ENCODE measurements at regions not wholly inside any gene's neighbourhood (a gene's known extent, or its start where the extent isn't known, plus 50 kb on each side); places are given as distances from the start of the nearest gene placed in this dataset.
A peak's percentile ranks its signal among the peaks of the same experiment; 100 is the strongest.
"Not testable (repeated sequence)": the region's sequence is repeated elsewhere in the genome, so short reads cannot be mapped to it uniquely, and the experiment has no call there.

DNA sequence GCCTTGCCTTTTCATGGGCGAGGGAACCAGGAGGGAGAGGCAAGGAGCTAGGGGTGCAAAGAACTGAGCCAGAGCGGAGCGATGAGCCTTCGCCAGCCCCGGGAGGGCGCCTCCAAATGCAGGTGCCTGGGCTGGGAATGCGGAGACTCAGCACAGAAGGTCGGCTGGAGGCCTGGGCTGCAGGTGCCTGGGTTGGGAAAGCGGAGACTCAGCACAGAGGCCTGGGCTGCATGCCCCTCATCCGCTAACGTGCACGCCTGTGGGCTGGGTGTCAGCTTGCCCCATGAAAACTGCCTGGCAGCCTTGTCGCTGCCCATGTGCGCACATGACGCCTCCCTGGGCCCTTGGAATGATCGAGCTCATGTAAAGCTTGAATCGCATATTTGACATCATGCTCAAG lies 51.8 kb downstream of the POM121L12 start:
- no peak for ATAC-seq (replicated peaks in 6 of 8)
- WGBS, 10 experiments: 95 to 100% (median 98%) methylated on average over 4 to 10 of the region's 17 CpGs; no CpG with 5 or more reads in 6 of the 10 experiments
- H3K27ac ChIP-seq: no peak overlapping the region
- in situ Hi-C loops (cut with MboI; ENCODE audit: low pct_unique_long_range_greater_than_20kb in 2 of 9, low sequenced_read_pairs in 9 of 9, unreplicated experiment in 9 of 9): no loop called here
- peaks cover 0 to 8% of the 10 kb centered on the region in 2 donors for H3K4me1 ChIP-seq (replicated peaks in 1 of 2)
- H3K4me3 ChIP-seq: no peak overlapping the region

DNA sequence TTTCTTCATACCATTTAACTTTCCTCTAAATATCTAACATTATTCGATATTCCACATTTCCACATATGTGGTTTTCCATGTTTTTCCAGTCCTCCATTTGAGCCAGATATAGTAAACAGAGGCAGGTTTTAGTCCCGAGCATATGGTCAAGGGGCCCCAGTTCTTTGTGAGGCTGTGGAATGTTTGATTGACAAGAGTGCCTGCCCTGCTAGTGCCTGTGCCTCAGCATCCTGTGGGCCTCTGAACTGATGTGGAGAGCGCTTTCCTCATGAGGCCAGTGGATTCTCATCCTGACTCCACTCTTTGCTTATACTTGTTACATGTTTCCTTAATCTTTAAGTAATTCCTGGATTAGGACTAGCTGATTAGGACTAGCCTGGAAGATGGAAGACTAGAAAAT lies 58.8 kb downstream of the POM121L12 start:
- ATAC-seq (replicated peaks in 6 of 8): no peak
- Histone ChIP-seq H3K27ac (no peak overlapping the region), H3K4me3 (no peak overlapping the region), H3K4me1 (replicated peaks in 1 of 2) (peaks cover 0 to 8% of the 10 kb centered on the region in 2 donors)
- WGBS, 10 experiments: 0 to 100% (median 70%) methylated on average over 1 to 3 of the region's 3 CpGs
- in situ Hi-C loops (cut with MboI; ENCODE audit: low pct_unique_long_range_greater_than_20kb in 2 of 9, low sequenced_read_pairs in 9 of 9, unreplicated experiment in 9 of 9): no loop called here

DNA sequence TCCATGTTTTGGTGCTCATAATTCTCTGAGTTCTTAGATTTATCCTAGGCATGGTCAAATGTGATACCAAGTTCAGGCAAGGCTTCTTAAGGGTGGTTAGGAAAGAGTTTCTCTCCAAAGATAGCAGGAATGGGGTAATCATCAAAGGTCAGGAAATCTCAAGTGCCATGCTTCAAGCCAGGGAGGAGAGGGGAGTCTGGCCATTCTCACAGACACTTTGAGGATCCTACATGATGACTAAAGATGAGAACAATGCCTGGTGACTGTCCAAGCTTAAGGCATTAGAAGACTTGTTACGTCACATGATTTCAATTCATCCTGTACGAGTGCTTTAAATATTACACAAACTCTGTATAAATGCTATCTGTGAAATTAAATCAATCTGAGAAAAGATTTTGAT lies 59.4 kb downstream of the POM121L12 start:
- Histone ChIP-seq H3K4me1 (replicated peaks in 1 of 2) (peaks cover 0 to 4% of the 10 kb centered on the region in 2 donors), H3K27ac (no peak overlapping the region), H3K4me3 (no peak overlapping the region)
- in situ Hi-C loops (cut with MboI; ENCODE audit: low pct_unique_long_range_greater_than_20kb in 2 of 9, low sequenced_read_pairs in 9 of 9, unreplicated experiment in 9 of 9): no loop called here
- ATAC-seq (replicated peaks in 6 of 8): no peak
- 0 to 100% (median 74%) methylated on average over 1 to 2 of the region's 2 CpGs for WGBS, 10 experiments

DNA sequence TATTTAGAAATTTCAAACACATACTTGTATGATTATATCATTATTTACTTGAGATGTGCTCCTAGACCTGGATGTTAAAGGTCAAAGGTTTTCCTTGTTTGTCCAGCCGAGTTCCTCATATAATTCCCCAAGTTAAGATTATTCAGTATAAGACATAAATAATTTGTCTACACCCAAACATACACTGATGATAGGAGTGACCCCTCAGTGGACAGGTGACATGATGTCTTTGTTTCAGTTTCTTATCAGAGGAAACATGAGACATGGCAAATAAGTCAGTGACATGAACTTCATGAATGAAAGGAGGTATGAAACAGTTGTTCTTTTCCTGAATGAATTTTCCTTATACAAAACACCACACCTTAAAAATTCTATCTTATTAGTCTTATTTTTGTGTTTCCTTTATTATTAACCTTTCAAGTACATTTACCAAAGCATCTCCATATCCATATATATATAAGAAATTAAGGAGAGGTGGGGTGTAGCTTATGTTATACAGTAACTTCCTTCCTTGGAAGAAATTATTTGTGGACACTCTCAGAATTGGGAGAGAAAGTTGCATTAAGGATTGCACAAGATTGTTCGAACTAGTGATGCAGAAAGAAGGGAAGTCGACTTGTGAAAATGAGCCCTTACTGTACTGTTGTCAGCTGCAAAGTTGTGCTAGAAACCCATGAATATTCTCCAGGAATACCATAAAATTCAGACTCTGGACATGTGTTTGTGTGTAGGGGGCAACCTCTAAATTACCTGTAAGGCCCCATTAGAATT lies 60.5 kb downstream of the POM121L12 start:
- WGBS, 10 experiments: 0 to 100% (median 55%) methylated on average over 1 to 3 of the region's 3 CpGs
- no peak for ATAC-seq (replicated peaks in 6 of 8)
- Histone ChIP-seq H3K27ac (no peak overlapping the region), H3K4me1 (replicated peaks in 1 of 2) (no peaks in the 10 kb centered on the region), H3K4me3 (no peak overlapping the region)
- in situ Hi-C loops (cut with MboI; ENCODE audit: low pct_unique_long_range_greater_than_20kb in 2 of 9, low sequenced_read_pairs in 9 of 9, unreplicated experiment in 9 of 9): no loop called here

DNA sequence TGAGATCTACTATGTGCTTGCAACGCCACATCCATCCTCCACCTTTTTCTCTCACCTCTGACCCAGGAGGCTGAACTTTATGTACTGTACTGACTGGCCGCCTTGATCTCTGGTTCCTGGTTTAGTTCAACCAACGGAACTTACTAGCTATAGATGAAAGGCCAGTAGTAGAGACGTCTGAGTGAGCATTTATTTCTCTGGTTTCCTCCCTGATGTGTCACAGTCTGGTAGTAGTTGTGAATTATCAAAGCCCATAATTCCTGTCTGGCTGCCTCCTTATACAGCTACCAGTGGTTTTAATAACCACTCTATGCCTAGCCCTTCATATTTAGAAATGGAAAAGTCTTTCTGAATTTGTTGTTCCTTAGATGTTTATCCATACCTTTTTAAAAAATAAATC lies 64.7 kb downstream of the POM121L12 start:
- in situ Hi-C loops (cut with MboI; ENCODE audit: low pct_unique_long_range_greater_than_20kb in 2 of 9, low sequenced_read_pairs in 9 of 9, unreplicated experiment in 9 of 9): no loop called here
- H3K4me1 ChIP-seq (replicated peaks in 1 of 2): no peaks in the 10 kb centered on the region
- no peak overlapping the region for H3K4me3 ChIP-seq
- WGBS, 10 experiments: 0 to 100% (median 73%) methylated on average over 1 to 4 of the region's 4 CpGs; no CpG with 5 or more reads in 1 of the 10 experiments
- no peak overlapping the region for H3K27ac ChIP-seq
- ATAC-seq (replicated peaks in 6 of 8): no peak

DNA sequence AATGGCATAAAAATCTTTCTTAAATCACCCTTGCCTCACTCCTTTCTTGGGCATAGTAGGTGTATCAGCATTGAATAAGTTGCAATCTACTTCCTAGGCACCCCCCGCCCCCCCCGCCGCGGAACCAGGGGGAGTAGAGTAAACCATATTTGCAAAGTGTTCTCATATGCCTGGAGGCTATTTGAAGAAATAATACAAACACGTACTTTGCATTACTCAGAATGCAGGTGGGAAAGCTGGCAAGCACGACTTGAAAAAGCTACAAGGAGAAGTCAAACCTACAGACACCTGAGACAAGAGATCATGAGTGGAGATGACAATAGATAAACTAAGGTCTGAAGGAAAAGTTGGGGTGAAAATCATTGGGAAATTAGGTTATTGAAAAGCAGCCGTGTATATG lies 65.6 kb downstream of the POM121L12 start:
- H3K4me1 ChIP-seq (replicated peaks in 1 of 2): no peaks in the 10 kb centered on the region
- ATAC-seq (replicated peaks in 6 of 8): no peak
- WGBS, 10 experiments: 0 to 100% (median 60%) methylated on average over 1 to 7 of the region's 7 CpGs; no CpG with 5 or more reads in 2 of the 10 experiments
- no peak overlapping the region for H3K27ac ChIP-seq
- no peak overlapping the region for H3K4me3 ChIP-seq
- in situ Hi-C loops (cut with MboI; ENCODE audit: low pct_unique_long_range_greater_than_20kb in 2 of 9, low sequenced_read_pairs in 9 of 9, unreplicated experiment in 9 of 9): no loop called here

DNA sequence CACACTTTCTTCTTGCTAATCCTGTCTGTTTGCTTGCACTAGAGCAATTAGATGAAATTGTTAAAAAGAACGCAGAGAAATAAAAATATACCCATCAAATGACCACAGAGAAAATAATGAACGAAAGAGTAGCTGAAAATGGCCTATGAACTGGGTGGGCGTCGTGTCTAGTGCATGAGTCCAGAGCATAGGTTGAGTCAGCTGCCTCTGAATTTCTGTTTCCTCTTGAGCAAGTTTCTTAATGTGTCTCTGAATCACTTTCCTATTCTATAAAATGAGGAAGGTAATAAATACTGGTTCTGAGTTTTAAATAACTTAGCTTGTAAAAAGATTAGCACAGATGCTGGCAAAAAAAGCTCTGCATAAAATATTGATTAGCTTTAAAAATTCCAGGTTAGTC lies 75.0 kb downstream of the POM121L12 start:
- in situ Hi-C loops (cut with MboI; ENCODE audit: low pct_unique_long_range_greater_than_20kb in 2 of 9, low sequenced_read_pairs in 9 of 9, unreplicated experiment in 9 of 9): no loop called here
- no peak for ATAC-seq (replicated peaks in 6 of 8)
- no peak overlapping the region for H3K27ac ChIP-seq
- peaks cover 0 to 4% of the 10 kb centered on the region in 2 donors for H3K4me1 ChIP-seq (replicated peaks in 1 of 2)
- WGBS, 10 experiments: 0 to 100% (median 67%) methylated on average over 1 to 4 of the region's 4 CpGs; no CpG with 5 or more reads in 1 of the 10 experiments
- no peak overlapping the region for H3K4me3 ChIP-seq

DNA sequence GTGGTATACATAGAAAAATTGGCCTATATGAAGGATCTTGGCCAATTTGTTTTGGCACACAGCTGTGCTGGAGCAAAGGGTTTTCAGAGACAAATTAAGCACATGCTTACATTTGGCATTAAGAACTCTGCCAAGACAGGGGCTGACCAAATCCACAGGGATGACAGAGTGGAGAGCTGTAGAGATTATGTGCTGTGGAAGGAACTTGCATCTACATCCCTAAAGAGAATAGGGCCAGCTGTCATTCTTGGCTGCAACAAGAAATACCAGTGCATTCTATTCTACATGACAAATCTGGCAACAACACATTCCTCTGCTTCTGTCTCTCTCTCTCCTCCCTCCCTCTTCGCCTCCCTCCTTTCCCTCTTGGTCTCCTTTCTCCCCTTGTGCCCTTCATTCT lies 75.6 kb downstream of the POM121L12 start:
- 0 to 91% (median 40%) methylated on average over 1 of the region's 1 CpG; no CpG with 5 or more reads in 2 of the 10 experiments for WGBS, 10 experiments
- peak in 1 of 8 experiments; percentile 24 for ATAC-seq (replicated peaks in 6 of 8)
- Histone ChIP-seq H3K4me3 (no peak overlapping the region), H3K27ac (no peak overlapping the region), H3K4me1 (replicated peaks in 1 of 2) (peaks cover 0 to 4% of the 10 kb centered on the region in 2 donors)
- in situ Hi-C loops (cut with MboI; ENCODE audit: low pct_unique_long_range_greater_than_20kb in 2 of 9, low sequenced_read_pairs in 9 of 9, unreplicated experiment in 9 of 9): no loop called here

DNA sequence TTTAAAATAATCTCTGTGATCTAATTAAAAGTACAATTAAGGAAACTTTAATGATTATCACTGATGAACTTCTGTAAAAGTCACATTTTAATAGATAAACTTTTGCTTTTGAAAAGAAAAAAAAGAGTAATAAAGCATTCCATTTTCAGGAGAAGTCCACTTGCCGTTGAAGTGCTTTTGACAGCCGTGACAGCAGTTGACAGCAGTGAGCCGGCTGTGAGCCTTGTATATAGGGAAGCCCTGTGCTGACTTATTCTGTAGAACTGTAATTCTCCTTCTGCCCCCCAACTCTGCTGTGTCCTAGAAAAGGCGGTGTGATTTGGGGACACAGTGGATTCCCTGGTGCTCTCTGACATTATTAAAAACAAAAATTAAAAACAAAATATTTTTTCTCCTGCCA lies 78.0 kb downstream of the POM121L12 start:
- Histone ChIP-seq H3K27ac (no peak overlapping the region), H3K4me1 (replicated peaks in 1 of 2) (peaks cover 0 to 4% of the 10 kb centered on the region in 2 donors), H3K4me3 (no peak overlapping the region)
- in situ Hi-C loops (cut with MboI; ENCODE audit: low pct_unique_long_range_greater_than_20kb in 2 of 9, low sequenced_read_pairs in 9 of 9, unreplicated experiment in 9 of 9): no loop called here
- no peak for ATAC-seq (replicated peaks in 6 of 8)
- 0 to 100% (median 59%) methylated on average over 1 to 4 of the region's 4 CpGs; no CpG with 5 or more reads in 2 of the 10 experiments for WGBS, 10 experiments

DNA sequence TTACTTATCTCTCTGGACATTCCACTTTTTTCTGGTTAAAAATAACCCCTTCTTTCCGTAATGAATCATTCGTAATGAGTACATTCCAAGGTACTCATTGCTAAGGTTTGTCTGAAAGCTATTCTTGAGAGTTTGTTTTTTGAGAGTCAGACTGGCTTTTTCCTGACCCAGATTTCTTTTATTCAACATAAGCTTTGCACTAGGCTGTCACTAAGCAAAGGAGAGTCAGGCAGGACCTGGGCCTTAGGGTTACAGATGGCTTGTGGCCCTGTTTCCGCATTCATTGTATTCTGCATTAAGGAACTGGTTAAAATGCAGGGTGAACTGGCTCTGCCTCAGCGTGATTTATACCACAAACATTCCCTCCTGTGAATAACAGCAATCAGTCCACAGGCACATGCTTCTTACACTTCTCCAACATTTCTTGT lies 84.1 kb downstream of the POM121L12 start:
- Histone ChIP-seq H3K4me1 (replicated peaks in 1 of 2) (peaks cover 3 to 6% of the 10 kb centered on the region in 2 donors), H3K27ac (no peak overlapping the region), H3K4me3 (no peak overlapping the region)
- in situ Hi-C loops (cut with MboI; ENCODE audit: low pct_unique_long_range_greater_than_20kb in 2 of 9, low sequenced_read_pairs in 9 of 9, unreplicated experiment in 9 of 9): no loop called here
- 14 to 72% (median 52%) methylated on average over 1 to 4 of the region's 4 CpGs for WGBS, 10 experiments
- peak in 5 of 8 experiments; percentile 91 to 98 (median 98) for ATAC-seq (replicated peaks in 6 of 8)

DNA sequence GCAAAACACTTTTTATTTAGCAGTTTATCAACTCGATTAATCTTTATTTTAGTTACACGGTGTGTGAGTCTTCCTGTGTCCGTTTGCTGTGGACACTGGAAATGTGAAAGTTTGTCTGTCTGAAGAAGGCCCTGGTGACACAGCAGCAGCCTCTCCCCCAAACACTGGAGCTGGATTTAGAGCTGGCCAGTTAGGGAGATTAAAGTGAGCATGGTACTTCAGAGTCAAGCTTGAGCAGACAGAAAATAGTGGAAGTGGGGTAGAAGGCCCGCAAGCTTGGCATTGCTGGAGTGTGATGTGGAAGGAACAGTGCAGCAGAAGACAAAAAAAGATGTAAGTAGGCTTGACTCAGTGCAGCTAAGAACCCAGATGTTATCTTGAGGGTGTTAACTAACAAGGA lies 85.9 kb downstream of the POM121L12 start:
- ATAC-seq (replicated peaks in 6 of 8): no peak
- in situ Hi-C loops (cut with MboI; ENCODE audit: low pct_unique_long_range_greater_than_20kb in 2 of 9, low sequenced_read_pairs in 9 of 9, unreplicated experiment in 9 of 9): no loop called here
- H3K4me3 ChIP-seq: no peak overlapping the region
- WGBS, 10 experiments: 0 to 98% (median 73%) methylated on average over 2 to 4 of the region's 4 CpGs
- no peak overlapping the region for H3K27ac ChIP-seq
- H3K4me1 ChIP-seq (replicated peaks in 1 of 2): peaks cover 0 to 6% of the 10 kb centered on the region in 2 donors

DNA sequence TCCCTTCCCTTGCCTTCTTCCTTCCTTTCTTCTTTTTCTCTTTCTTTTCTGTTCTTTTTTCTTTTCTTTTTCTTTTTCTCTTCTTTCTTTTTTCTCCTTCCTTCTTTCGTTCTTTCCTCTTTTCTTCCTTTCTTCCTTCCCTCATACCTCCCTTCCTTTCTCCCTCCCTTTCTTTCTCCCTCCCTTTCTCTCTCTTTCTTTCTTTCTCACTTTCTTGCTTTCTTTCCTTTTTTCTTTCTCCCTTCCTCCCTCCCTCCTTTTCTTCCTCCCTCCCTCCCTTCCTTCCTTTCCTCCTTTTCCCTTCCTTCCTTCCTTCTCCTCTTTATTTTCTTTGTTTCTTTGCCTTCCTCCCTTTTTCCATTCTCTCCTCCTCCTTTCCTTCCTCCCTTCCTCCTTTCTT lies 96.3 kb downstream of the POM121L12 start:
- in situ Hi-C loops (cut with MboI; ENCODE audit: low pct_unique_long_range_greater_than_20kb in 2 of 9, low sequenced_read_pairs in 9 of 9, unreplicated experiment in 9 of 9): no loop called here
- WGBS, 10 experiments: 0 to 79% (median 16%) methylated on average over 1 of the region's 1 CpG; no CpG with 5 or more reads in 4 of the 10 experiments
- H3K4me3 ChIP-seq: no peak overlapping the region
- no peak for ATAC-seq (replicated peaks in 6 of 8)
- no peak overlapping the region for H3K27ac ChIP-seq
- H3K4me1 ChIP-seq (replicated peaks in 1 of 2): no peaks in the 10 kb centered on the region

DNA sequence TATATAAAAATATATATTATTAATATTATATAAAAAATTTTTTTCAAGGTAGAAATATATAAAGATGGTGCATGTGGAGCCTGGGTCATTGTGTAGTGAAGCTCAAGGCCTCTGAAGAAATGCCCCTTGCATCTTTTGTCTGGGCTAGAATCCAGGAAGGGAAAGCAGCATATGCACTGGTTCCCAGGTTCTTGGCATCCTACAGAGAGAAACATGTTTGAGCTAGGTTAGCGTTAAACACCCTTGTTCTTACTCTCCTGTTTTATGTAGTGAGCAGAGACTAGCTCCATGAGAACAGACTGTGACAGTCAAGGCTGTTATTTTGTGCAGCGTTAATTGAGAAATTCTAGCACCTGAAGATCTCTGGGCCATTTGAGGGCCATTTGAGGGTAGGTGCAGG lies 116.1 kb downstream of the POM121L12 start:
- no peak overlapping the region for H3K4me3 ChIP-seq
- no peak for ATAC-seq (replicated peaks in 6 of 8)
- H3K4me1 ChIP-seq (replicated peaks in 1 of 2): peaks cover 0 to under 1% of the 10 kb centered on the region in 2 donors
- WGBS, 10 experiments: 20 to 100% (median 100%) methylated on average over 1 to 2 of the region's 2 CpGs; no CpG with 5 or more reads in 5 of the 10 experiments
- H3K27ac ChIP-seq: no peak overlapping the region
- in situ Hi-C loops (cut with MboI; ENCODE audit: low pct_unique_long_range_greater_than_20kb in 2 of 9, low sequenced_read_pairs in 9 of 9, unreplicated experiment in 9 of 9): no loop called here

DNA sequence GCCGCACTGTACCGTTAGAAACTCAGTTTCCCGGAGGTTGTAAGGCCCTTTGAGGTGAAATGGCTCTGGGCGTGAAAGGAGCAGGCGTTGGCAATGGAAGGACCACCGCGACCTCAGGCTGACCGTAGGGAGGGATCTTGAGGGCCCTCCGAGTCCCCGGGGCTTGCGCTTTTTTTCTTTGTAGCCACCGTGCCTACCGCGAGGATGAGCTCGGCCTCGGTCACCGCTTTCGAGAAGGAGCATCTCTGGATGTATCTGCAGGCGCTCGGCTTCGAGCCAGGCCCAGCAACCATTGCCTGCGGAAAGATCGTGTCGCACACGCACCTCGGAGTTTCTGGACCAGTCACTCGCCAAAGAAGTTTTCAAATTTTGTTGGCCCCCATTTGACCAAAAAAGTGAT lies 151.8 kb downstream of the POM121L12 start:
- H3K27ac ChIP-seq; H3K4me3 ChIP-seq; ATAC-seq (replicated peaks in 6 of 8); H3K4me1 ChIP-seq (replicated peaks in 1 of 2); in situ Hi-C loops (cut with MboI; ENCODE audit: low pct_unique_long_range_greater_than_20kb in 2 of 9, low sequenced_read_pairs in 9 of 9, unreplicated experiment in 9 of 9): not testable (repeated sequence)
- 67 to 100% (median 98%) methylated on average over 3 to 17 of the region's 27 CpGs; no CpG with 5 or more reads in 5 of the 10 experiments for WGBS, 10 experiments
